NB4 (cell line): ENCODE measurements at regions not wholly inside any gene's neighbourhood (a gene's known extent, or its start where the extent isn't known, plus 50 kb on each side); places are given as distances from the start of the nearest gene placed in this dataset.

Source experiments
- DNase-seq: peaks from one replicate; pipeline ENCODE4 v3.0.0; 2010; ENCODE audit warnings: low read depth
- H3K4me3 ChIP-seq: one replicate; pipeline ENCODE4 v1.5.1; 2011; ENCODE audit warnings: mild to moderate bottlenecking, low read depth, low read length, moderate library complexity
- CTCF ChIP-seq: IDR thresholded peaks from one replicate; pipeline ENCODE4 v1.5.1; 2012; ENCODE audit warnings: low read depth, low read length
- MAX ChIP-seq: IDR thresholded peaks from 2 replicates; pipeline ENCODE4 v1.6.1; 2011; ENCODE audit warnings: low read depth, low read length
- MYC ChIP-seq: IDR thresholded peaks from 2 replicates; pipeline ENCODE4 v1.6.1; 2011; ENCODE audit warnings: low read depth, low read length
- POLR2A ChIP-seq: IDR thresholded peaks from 2 replicates; pipeline ENCODE4 v1.6.1; 2011; ENCODE audit warnings: mild to moderate bottlenecking; ENCODE audit not compliant: insufficient read length; ENCODE audit errors: extremely low read depth

GRCh38 chr7:156237614-156238013, 403.0 kb upstream of the RNF32 start:
- DNase-seq: no peak
- no peak for TF ChIP-seq POLR2A
- no peak for TF ChIP-seq CTCF
- no peak for TF ChIP-seq MAX
- no peak overlapping the region for H3K4me3 ChIP-seq

- H3K4me3 ChIP-seq: no peak overlapping the region
- TF ChIP-seq MAX (no peak), CTCF (no peak), POLR2A (no peak)
- no peak for DNase-seq
Measured at GRCh38 chr7:156236936-156237599, 403.5 kb upstream of the RNF32 start.

GRCh38 chr7:156236181-156236889, 404.2 kb upstream of the RNF32 start:
- TF ChIP-seq MAX (no peak), POLR2A (no peak), CTCF (no peak), MYC (no peak)
- no peak overlapping the region for H3K4me3 ChIP-seq
- no peak for DNase-seq

- no peak for DNase-seq
- TF ChIP-seq POLR2A (no peak), MAX (no peak), CTCF (no peak), MYC (no peak)
- no peak overlapping the region for H3K4me3 ChIP-seq
Measured at GRCh38 chr7:156234666-156235494, 405.7 kb upstream of the RNF32 start.

GRCh38 chr7:156234192-156234591, 406.4 kb upstream of the RNF32 start:
- no peak for TF ChIP-seq MYC
- no peak for TF ChIP-seq MAX
- no peak for TF ChIP-seq CTCF
- no peak for TF ChIP-seq POLR2A
- no peak for DNase-seq
- no peak overlapping the region for H3K4me3 ChIP-seq
